COLO668 (cell line): ENCODE measurements at regions not wholly inside any gene's neighbourhood (a gene's known extent, or its start where the extent isn't known, plus 50 kb on each side); places are given as distances from the start of the nearest gene placed in this dataset.

Experiments
- DNase-seq: peaks from one replicate; lab custom pipeline; 2025; ENCODE audit not compliant: unreplicated experiment; lab: John Stamatoyannopoulos, UW

DNA sequence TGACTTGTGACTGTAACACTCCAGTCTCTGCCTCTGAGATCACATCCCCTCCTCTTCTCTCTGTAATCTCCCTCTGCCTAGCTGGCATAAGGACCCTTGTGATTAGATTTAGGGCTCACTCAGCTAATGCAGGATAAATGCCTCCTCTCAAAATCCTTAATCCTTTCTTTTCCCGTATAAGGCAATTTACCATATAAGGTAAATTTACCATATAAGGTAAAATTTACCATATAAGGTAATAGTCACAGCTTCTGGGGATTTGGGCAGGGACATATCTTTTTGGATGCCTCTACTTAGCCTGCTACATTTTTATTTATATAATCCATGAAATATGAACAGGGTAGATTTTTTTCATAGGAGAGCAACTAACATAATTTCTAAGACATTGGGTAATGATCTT lies 318.0 kb upstream of the PUM3 start:
- DNase-seq: no peak

- DNase-seq: no peak
These were observed 313.1 kb upstream of the PUM3 start for GRCh38 chr9:3157011-3157410.

GRCh38 chr9:3151672-3152576 lies 308.0 kb upstream of the PUM3 start:
- DNase-seq: no peak

GRCh38 chr9:3150074-3150473 lies 306.2 kb upstream of the PUM3 start:
- no peak for DNase-seq

DNA sequence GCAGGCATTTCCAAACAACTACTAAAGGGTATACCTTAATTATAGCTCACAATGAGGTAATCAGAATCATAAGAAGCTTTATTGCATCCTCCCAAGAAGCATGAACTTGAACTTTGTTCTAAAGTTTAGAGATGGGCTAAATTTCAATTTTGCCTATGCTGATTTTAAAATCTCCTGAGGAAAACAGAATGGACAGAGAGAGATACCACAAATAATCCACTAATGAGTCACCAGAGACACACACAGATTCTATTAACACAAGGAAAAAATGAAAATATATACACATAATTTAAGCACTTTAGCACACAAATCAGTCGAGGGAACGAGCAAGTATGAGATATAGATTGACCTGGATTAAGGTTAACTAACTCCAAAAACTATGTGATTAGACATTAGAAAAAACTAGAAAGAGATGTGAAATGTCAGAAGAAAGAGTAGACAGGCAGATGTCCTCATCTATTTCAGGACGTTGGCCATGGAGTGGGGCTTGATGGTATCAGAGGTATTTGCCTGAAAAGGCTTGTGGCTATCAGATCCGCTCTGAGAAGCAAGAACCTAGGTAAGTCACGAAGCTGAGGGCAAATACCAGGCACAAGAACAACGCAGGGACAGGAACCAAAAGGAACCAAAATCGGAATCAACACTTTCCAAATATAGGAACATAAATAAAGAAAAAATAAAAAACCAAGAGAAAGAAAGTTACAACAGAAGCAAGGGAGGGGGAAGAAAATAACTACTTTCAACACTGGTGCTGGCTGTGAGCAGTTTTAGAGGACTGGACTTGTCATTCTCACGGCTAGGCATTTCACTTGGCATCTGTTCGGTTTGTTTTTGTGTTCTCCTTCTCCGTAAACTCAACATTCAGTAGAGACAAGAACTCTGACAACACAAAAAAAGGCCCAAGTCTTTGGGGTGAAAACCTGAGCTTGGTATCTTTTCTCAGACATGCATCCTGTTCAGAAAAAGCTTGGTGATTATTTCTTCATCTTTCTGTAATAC lies 294.6 kb upstream of the PUM3 start:
- DNase-seq: no peak

- DNase-seq: no peak
These were observed 293.4 kb upstream of the PUM3 start for GRCh38 chr9:3137347-3137695.

GRCh38 chr9:3136686-3137346 lies 292.9 kb upstream of the PUM3 start:
- no peak for DNase-seq

GRCh38 chr9:3136230-3136629 lies 292.3 kb upstream of the PUM3 start:
- DNase-seq: no peak

DNA sequence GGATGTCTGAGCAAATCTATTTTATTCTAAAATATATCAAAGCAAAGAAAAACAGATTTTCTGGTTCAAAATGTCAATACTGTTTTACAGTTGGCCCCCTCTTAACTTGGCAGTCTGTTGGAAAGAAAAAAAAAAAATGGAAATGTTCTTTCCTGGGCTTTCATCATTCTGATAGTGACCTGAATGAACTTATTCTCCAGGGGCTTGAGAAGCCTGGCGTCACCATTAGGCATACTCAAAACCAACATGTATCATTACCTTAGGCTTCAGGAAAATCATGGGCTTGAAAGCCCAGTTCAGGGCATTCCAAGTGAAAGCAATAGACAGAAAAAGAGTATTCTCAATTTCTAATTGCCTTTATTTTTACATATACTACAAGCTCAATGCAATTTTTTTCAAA lies 283.7 kb upstream of the PUM3 start:
- no peak for DNase-seq

GRCh38 chr9:3125602-3126405 lies 281.9 kb upstream of the PUM3 start:
- no peak for DNase-seq

GRCh38 chr9:3124001-3124400 lies 280.1 kb upstream of the PUM3 start:
- no peak for DNase-seq

GRCh38 chr9:3118081-3118480 lies 274.2 kb upstream of the PUM3 start:
- no peak for DNase-seq

DNA sequence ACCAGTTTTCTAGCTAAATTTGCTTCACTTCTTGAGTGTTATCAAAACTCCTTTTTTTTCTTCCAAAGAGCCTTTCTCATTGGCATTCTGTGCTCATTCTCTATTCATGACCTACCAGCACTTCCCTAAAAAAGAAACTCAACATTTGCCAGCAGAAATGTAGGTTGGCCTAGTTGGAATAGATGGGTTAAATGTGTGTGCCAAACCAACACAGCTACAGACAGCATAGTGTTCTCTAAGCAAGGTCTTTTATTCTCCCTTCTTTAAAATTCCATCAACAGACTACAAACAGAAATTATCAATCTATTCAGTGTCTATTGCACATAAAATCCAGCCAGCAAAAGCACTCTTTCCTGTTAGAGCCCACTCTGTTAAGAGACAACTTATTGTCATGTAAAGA lies 255.8 kb upstream of the PUM3 start:
- DNase-seq: no peak

DNA sequence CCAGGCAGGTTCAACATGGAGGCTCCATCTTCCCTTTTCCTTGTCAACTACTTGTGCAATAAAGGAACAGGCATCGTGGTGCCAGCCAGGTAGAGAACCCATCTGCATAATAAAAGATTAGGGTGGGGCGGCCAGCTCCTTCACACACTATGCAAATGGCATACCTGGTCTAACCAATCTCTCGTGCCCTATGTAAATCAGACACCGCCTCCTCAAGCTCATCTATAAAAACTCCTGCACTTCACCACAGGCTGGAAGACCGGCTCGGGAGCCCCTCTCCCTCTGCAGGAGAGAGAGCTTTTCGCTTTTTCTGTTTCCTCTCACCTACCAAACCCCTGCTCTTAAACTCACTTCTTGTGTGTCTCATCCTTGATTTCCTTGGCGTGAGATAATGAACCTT lies 244.3 kb upstream of the PUM3 start:
- DNase-seq: no peak

GRCh38 chr9:3087697-3088096 lies 243.8 kb upstream of the PUM3 start:
- DNase-seq: no peak

GRCh38 chr9:3080951-3081350 lies 237.1 kb upstream of the PUM3 start:
- DNase-seq: no peak

DNA sequence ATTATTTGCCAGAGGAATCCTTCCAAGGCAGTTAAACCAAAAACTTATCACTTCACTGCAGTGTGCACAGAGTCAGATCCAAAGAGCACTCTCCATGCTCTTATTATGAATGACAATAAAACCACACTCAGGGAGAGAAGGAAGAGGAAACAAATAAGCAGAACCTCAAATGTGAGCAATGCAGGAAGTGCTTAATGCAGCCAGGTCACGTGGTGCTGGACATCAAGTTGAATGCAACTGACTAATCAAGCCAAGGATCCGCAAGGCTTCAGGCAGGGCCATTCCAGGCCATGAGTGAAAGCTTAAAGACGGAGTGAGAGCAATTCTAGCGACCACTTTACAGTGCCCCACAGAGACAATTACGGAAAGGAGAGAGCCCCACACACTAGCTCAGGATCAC lies 230.4 kb upstream of the PUM3 start:
- no peak for DNase-seq

GRCh38 chr9:3066591-3066990 lies 222.7 kb upstream of the PUM3 start:
- DNase-seq: no peak

GRCh38 chr9:3059781-3060468 lies 216.0 kb upstream of the PUM3 start:
- no peak for DNase-seq

- DNase-seq: no peak
These were observed 214.5 kb upstream of the PUM3 start for GRCh38 chr9:3058409-3058808.
